H1 (cell line): ENCODE measurements at regions not wholly inside any gene's neighbourhood (a gene's known extent, or its start where the extent isn't known, plus 50 kb on each side); places are given as distances from the start of the nearest gene placed in this dataset.

ENCODE experiments used
- CTCF ChIA-PET: fragments of 300-600 bp; sonication (Branson Sonifier 250); formaldehyde crosslinking; loops from one replicate; lab custom pipeline; 2021; ENCODE audit not compliant: partially characterized antibody; lab: Charles Lee
- POLR2A ChIA-PET: fragments of 300-600 bp; sonication (Branson Sonifier 250); formaldehyde crosslinking; loops from one replicate; lab custom pipeline; 2021; ENCODE audit warnings: inconsistent platforms; ENCODE audit not compliant: partially characterized antibody; lab: Charles Lee
- DNase-seq, 2 experiments: peaks; one replicate each; pipeline versions ENCODE4 v3.0.0 to v3.0.0-alpha.2; 2010 to 2022; ENCODE audit warnings: low spot score in 2 of 2, low read depth in 1 of 2, mixed read lengths in 1 of 2
- FAIRE-seq: peaks from 2 replicates; lab custom pipeline; 2011; peaks lifted over from hg19 to GRCh38; lab: Jason Lieb, UNC
- H2AFZ ChIP-seq: 2 replicates; pipeline ENCODE4 v1.8.1; 2012; ENCODE audit warnings: low read length, inconsistent platforms
- H2AK5ac ChIP-seq: 2 replicates; pipeline ENCODE4 v1.6.1; 2013; ENCODE audit warnings: low read depth, low read length
- H2BK120ac ChIP-seq: replicated peaks from 2 replicates; pipeline ENCODE3; 2013; ENCODE audit warnings: low read depth, low read length, inconsistent platforms
- H2BK12ac ChIP-seq: 2 replicates; pipeline ENCODE4 v1.6.1; 2013; ENCODE audit warnings: low read depth, low read length
- H2BK15ac ChIP-seq: 2 replicates; pipeline ENCODE4 v1.6.1; 2013; ENCODE audit warnings: low read length
- H2BK20ac ChIP-seq: 2 replicates; pipeline ENCODE4 v1.6.1; 2013; ENCODE audit warnings: low read length
- H2BK5ac ChIP-seq: 2 replicates; pipeline ENCODE4 v1.6.1; 2013; ENCODE audit warnings: low read depth, low read length
- H3K14ac ChIP-seq: 2 replicates; pipeline ENCODE4 v1.6.1; 2013; ENCODE audit warnings: inconsistent platforms; ENCODE audit not compliant: insufficient read length
- H3K18ac ChIP-seq: 2 replicates; pipeline ENCODE4 v1.6.1; 2013; ENCODE audit warnings: low read length; ENCODE audit errors: extremely low read depth
- H3K23ac ChIP-seq: 2 replicates; pipeline ENCODE4 v1.6.1; 2013; ENCODE audit warnings: inconsistent platforms; ENCODE audit not compliant: insufficient read length
- H3K23me2 ChIP-seq: 2 replicates; pipeline ENCODE4 v1.6.1; 2013; ENCODE audit warnings: low read depth, low read length
- H3K27ac ChIP-seq: 2 replicates; pipeline ENCODE4 v1.6.1; 2011; ENCODE audit warnings: low read depth, low read length, inconsistent platforms
- H3K27me3 ChIP-seq, 4 experiments: replicated peaks in 1 of 4; 1 replicate in 1 of 4; 2 replicates in 3 of 4; pipeline versions ENCODE4 v1.6.1 to v1.8.1; 2011 to 2013; ENCODE audit warnings: low read length in 3 of 4, mild to moderate bottlenecking in 3 of 4, inconsistent platforms in 2 of 4, mixed read lengths in 2 of 4, moderate library complexity in 1 of 4; ENCODE audit not compliant: control insufficient read depth in 3 of 4, insufficient read depth in 3 of 4; ENCODE audit errors: extremely low read depth in 1 of 4
- H3K36me3 ChIP-seq, 4 experiments: 2 replicates each; pipeline versions ENCODE4 v1.6.1 to v1.8.1; 2011 to 2013; ENCODE audit warnings: mild to moderate bottlenecking in 4 of 4, low read length in 3 of 4, moderate library complexity in 2 of 4, control low read depth in 1 of 4, inconsistent platforms in 1 of 4; ENCODE audit not compliant: insufficient read depth in 4 of 4, control insufficient read depth in 2 of 4
- H3K4ac ChIP-seq: replicated peaks from 2 replicates; pipeline ENCODE3; 2013; ENCODE audit warnings: low read length, low read depth, mixed read lengths, inconsistent platforms; ENCODE audit not compliant: insufficient read length
- H3K4me1 ChIP-seq, 4 experiments: replicated peaks in 1 of 4; 1 replicate in 1 of 4; 2 replicates in 3 of 4; pipeline versions ENCODE4 v1.6.1 to v1.8.1; 2011 to 2013; ENCODE audit warnings: low read length in 3 of 4, inconsistent platforms in 2 of 4, mixed read lengths in 1 of 4; ENCODE audit not compliant: insufficient read depth in 4 of 4, control insufficient read depth in 3 of 4
- H3K4me2 ChIP-seq, 2 experiments: 2 replicates each; pipeline versions ENCODE4 v1.6.1 to v1.8.1; 2011 to 2013; ENCODE audit warnings: low read depth in 2 of 2, low read length in 2 of 2, control low read depth in 1 of 2, inconsistent platforms in 1 of 2, mild to moderate bottlenecking in 1 of 2; ENCODE audit not compliant: insufficient read depth in 1 of 2
- H3K4me3 ChIP-seq, 4 experiments: fragments of 200-600, 300-600 bp in 1 of 4; sonication (generic), shearing (Covaris generic), sonication (Bioruptor Twin) in 1 of 4; 2 replicates each; pipeline versions ENCODE4 v1.5.1 to v1.8.1; 2011 to 2016; ENCODE audit warnings: low read length in 4 of 4, low read depth in 3 of 4, control low read depth in 2 of 4, inconsistent platforms in 2 of 4, mild to moderate bottlenecking in 2 of 4, mixed read lengths in 1 of 4, moderate library complexity in 1 of 4; ENCODE audit not compliant: insufficient read depth in 2 of 4; ENCODE audit errors: extremely low read depth in 1 of 4
- H3K56ac ChIP-seq: replicated peaks from 2 replicates; pipeline ENCODE3; 2013; ENCODE audit warnings: low read depth, mild to moderate bottlenecking, mixed read lengths, low read length, inconsistent platforms; ENCODE audit not compliant: insufficient read length
- H3K79me1 ChIP-seq: 2 replicates; pipeline ENCODE4 v1.6.1; 2013; ENCODE audit warnings: low read depth, low read length, control low read depth
- H3K79me2 ChIP-seq, 2 experiments: 2 replicates each; pipeline versions ENCODE4 v1.6.1 to v1.8.1; 2012 to 2013; ENCODE audit warnings: low read length in 2 of 2, mild to moderate bottlenecking in 2 of 2, inconsistent platforms in 1 of 2; ENCODE audit not compliant: insufficient read depth in 2 of 2, control insufficient read depth in 1 of 2
- H3K9ac ChIP-seq, 4 experiments: replicated peaks in 1 of 4; 1 replicate in 1 of 4; 2 replicates in 3 of 4; pipeline versions ENCODE4 v1.6.1 to v1.8.1; 2011 to 2013; ENCODE audit warnings: low read depth in 3 of 4, low read length in 3 of 4, control low read depth in 2 of 4, mild to moderate bottlenecking in 2 of 4, moderate library complexity in 2 of 4, inconsistent platforms in 1 of 4; ENCODE audit errors: extremely low read depth in 1 of 4
- H3K9me3 ChIP-seq, 2 experiments: 2 replicates each; pipeline versions ENCODE4 v1.6.1 to v1.8.1; 2012 to 2013; ENCODE audit warnings: mild to moderate bottlenecking in 2 of 2, moderate library complexity in 2 of 2, control low read depth in 1 of 2, inconsistent platforms in 1 of 2, low read depth in 1 of 2, low read length in 1 of 2, mixed read lengths in 1 of 2; ENCODE audit not compliant: insufficient read depth in 2 of 2
- H4K20me1 ChIP-seq, 2 experiments: replicated peaks in 1 of 2; 2 replicates each; pipeline versions ENCODE3 to v1.8.1; 2011 to 2013; ENCODE audit warnings: inconsistent platforms in 2 of 2, low read length in 2 of 2, mild to moderate bottlenecking in 1 of 2; ENCODE audit not compliant: insufficient read depth in 2 of 2, control insufficient read depth in 1 of 2
- H4K5ac ChIP-seq: 2 replicates; pipeline ENCODE4 v1.6.1; 2013; ENCODE audit warnings: low read length, low read depth, mixed read lengths, inconsistent platforms; ENCODE audit not compliant: insufficient read length
- H4K8ac ChIP-seq: 2 replicates; pipeline ENCODE4 v1.8.0; 2013; ENCODE audit warnings: mild to moderate bottlenecking, moderate library complexity, low read length, inconsistent platforms; ENCODE audit not compliant: insufficient read depth; ENCODE audit errors: extremely low read depth
- H4K91ac ChIP-seq: replicated peaks from 2 replicates; pipeline ENCODE3; 2013; ENCODE audit warnings: low read length, mixed read lengths, inconsistent platforms; ENCODE audit not compliant: insufficient read length
- BACH1 ChIP-seq: IDR thresholded peaks from 2 replicates; pipeline ENCODE4 v1.6.1; 2012; ENCODE audit warnings: low read length, improper control_type of control experiment
- CHD1 ChIP-seq: IDR thresholded peaks from 2 replicates; pipeline ENCODE4 v1.6.1; 2012; ENCODE audit warnings: low read depth, low read length, improper control_type of control experiment
- CREB1 ChIP-seq: IDR thresholded peaks from 2 replicates; pipeline ENCODE4 v1.6.1; 2012; ENCODE audit warnings: inconsistent platforms
- CTBP2 ChIP-seq: IDR thresholded peaks from 2 replicates; pipeline ENCODE4 v1.7.0; 2011; ENCODE audit warnings: borderline replicate concordance, mild to moderate bottlenecking, moderate library complexity, mixed read lengths, low read length; ENCODE audit not compliant: insufficient read depth, insufficient read length
- HDAC2 ChIP-seq, 2 experiments: fragments of 300-600 bp in 1 of 2; sonication (generic) in 1 of 2; IDR thresholded peaks; 2 replicates each; pipeline ENCODE4 v1.6.1; 2011 to 2012; ENCODE audit warnings: low read depth in 2 of 2, low read length in 2 of 2, mild to moderate bottlenecking in 2 of 2, moderate library complexity in 2 of 2, borderline replicate concordance in 1 of 2, inconsistent platforms in 1 of 2
- KDM5A ChIP-seq: fragments of 200-600 bp; IDR thresholded peaks from 2 replicates; pipeline ENCODE4 v1.7.1; 2012; ENCODE audit warnings: mild to moderate bottlenecking, low read length, inconsistent platforms, mixed read lengths
- POU5F1 ChIP-seq: IDR thresholded peaks from 2 replicates; pipeline ENCODE4 v1.6.1; 2011; ENCODE audit warnings: low read depth, mild to moderate bottlenecking, low read length, moderate library complexity
- RFX5 ChIP-seq: IDR thresholded peaks from 2 replicates; pipeline ENCODE4 v1.6.1; 2011; ENCODE audit warnings: low read depth, low read length, improper control_type of control experiment, borderline replicate concordance
- RNF2 ChIP-seq: fragments of 200-900, 300-1000 bp; sonication (generic); IDR thresholded peaks from 2 replicates; pipeline ENCODE4 v1.7.1; 2016; ENCODE audit warnings: borderline replicate concordance, low read depth, mild to moderate bottlenecking, antibody characterized with exemption, low read length; ENCODE audit not compliant: poor library complexity, severe bottlenecking; ENCODE audit errors: missing control alignments
- SIN3A ChIP-seq, 2 experiments: IDR thresholded peaks in 1 of 2; conservative IDR thresholded peaks in 1 of 2; 2 replicates each; pipeline ENCODE4 v1.6.1; 2011 to 2012; ENCODE audit warnings: low read length in 2 of 2, improper control_type of control experiment in 1 of 2, low read depth in 1 of 2, mild to moderate bottlenecking in 1 of 2
- SP4 ChIP-seq: IDR thresholded peaks from 2 replicates; pipeline ENCODE4 v1.6.1; 2012; ENCODE audit warnings: low read length, inconsistent platforms
- WGBS, 2 experiments: shearing (Covaris generic) in 1 of 2; methylation state at CpG; one replicate each; pipeline versions ENCODE4 v1.1.6 to v1.1.7; 2013 to 2015; ENCODE audit warnings: low lambda C conversion rate in 2 of 2, mixed read lengths in 2 of 2, inconsistent platforms in 1 of 2, low coverage in 1 of 2, missing lambda C conversion rate in 1 of 2; ENCODE audit not compliant: insufficient replicate concordance in 2 of 2, insufficient coverage in 1 of 2, insufficient read length in 1 of 2; ENCODE audit errors: extremely low coverage in 1 of 2, missing lambda C conversion rate in 1 of 2; 5-methylcytosine and 5-hydroxymethylcytosine counted together
- TF ChIP-seq, protein P1 (sequence below): IDR thresholded peaks from 2 replicates; pipeline ENCODE4 v1.6.1; 2012; ENCODE audit warnings: inconsistent platforms
- TF ChIP-seq, protein P2 (sequence below): IDR thresholded peaks from 2 replicates; pipeline ENCODE4 v1.6.1; 2011; ENCODE audit warnings: low read length, improper control_type of control experiment

DNA sequence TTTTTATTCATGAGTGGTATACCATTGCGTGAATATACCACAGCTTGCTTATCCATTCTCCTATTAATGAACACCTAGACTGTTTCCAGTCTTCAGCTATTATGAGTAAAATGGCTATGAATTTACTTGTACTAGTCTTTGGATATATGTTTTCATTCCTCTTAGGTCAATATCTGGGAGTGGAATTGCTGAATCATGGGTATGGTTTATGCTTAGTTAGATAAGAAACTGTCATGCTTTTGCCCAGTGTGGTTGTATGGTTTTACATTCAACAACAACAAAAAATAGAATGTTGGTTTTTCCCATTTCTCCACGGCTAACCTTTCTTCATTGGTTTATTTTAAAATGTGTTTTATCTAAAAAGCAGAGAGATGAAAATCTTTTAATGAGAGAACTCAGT is 308.3 kb downstream of the PHF14 start:
- no peaks in the 10 kb centered on the region for H3K23me2 ChIP-seq
- no peak for TF ChIP-seq RNF2
- no peak for TF ChIP-seq POU5F1
- TF ChIP-seq SIN3A (conservative IDR thresholded peaks at IDR 0.05 in 1 of 2, IDR thresholded peaks at IDR 0.05 in 1 of 2; ENCODE audit: low read depth in 1 of 2, low read length in 2 of 2), result no peak
- TF ChIP-seq, protein P1, sequence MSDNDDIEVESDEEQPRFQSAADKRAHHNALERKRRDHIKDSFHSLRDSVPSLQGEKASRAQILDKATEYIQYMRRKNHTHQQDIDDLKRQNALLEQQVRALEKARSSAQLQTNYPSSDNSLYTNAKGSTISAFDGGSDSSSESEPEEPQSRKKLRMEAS, result no peak
- no peak for TF ChIP-seq KDM5A
- TF ChIP-seq CREB1, result no peak
- TF ChIP-seq SP4, result no peak
- TF ChIP-seq CHD1, result no peak
- TF ChIP-seq CTBP2, result no peak
- no peak for TF ChIP-seq BACH1
- TF ChIP-seq, protein P2, sequence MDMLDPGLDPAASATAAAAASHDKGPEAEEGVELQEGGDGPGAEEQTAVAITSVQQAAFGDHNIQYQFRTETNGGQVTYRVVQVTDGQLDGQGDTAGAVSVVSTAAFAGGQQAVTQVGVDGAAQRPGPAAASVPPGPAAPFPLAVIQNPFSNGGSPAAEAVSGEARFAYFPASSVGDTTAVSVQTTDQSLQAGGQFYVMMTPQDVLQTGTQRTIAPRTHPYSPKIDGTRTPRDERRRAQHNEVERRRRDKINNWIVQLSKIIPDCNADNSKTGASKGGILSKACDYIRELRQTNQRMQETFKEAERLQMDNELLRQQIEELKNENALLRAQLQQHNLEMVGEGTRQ, result no peak
- no peak for TF ChIP-seq HDAC2 (IDR thresholded peaks at IDR 0.05; ENCODE audit: borderline replicate concordance in 1 of 2, low read depth in 2 of 2, low read length in 2 of 2)
- TF ChIP-seq RFX5, result no peak

More for the DNA sequence above, 308.3 kb downstream of the PHF14 start:
- Histone ChIP-seq H4K5ac (no peak overlapping the region), H2AK5ac (no peak overlapping the region), H4K91ac (no peak overlapping the region), H3K14ac (no peak overlapping the region), H3K79me2 (no peaks in the 10 kb centered on the region), H4K20me1 (no peaks in the 10 kb centered on the region), H3K4ac (no peak overlapping the region), H2BK20ac (no peak overlapping the region), H3K9ac (no peak overlapping the region), H2AFZ (no peak overlapping the region), H3K27me3 (no peaks in the 10 kb centered on the region), H3K36me3 (no peaks in the 10 kb centered on the region), H3K4me1 (peaks cover 0 to 3% (median 0%) of the 10 kb centered on the region in 4 experiments; a peak in 1 of 7 replicates), H4K8ac (no peak overlapping the region), H2BK12ac (no peak overlapping the region), H2BK15ac (no peak overlapping the region), H3K9me3 (no peaks in the 10 kb centered on the region), H3K79me1 (no peaks in the 10 kb centered on the region), H3K4me3 (no peak overlapping the region), H3K4me2 (no peak overlapping the region), H3K27ac (no peak overlapping the region), H2BK120ac (no peak overlapping the region), H3K23ac (no peak overlapping the region), H3K56ac (no peak overlapping the region), H2BK5ac (no peak overlapping the region), H3K18ac (no peak overlapping the region)
- 89% methylated on average over 2 of the region's 2 CpGs; no CpG with 5 or more reads in 1 of the 2 experiments for WGBS, 2 experiments
- ChIA-PET POLR2A (no interaction called here), CTCF (no interaction called here)
- DNase-seq (no peak), FAIRE-seq (no peak)
